ENCODE measurements at regions not wholly inside any gene's neighbourhood (a gene's known extent, or its start where the extent isn't known, plus 50 kb on each side); places are given as distances from the start of the nearest gene placed in this dataset.
"Not testable (repeated sequence)": the region's sequence is repeated elsewhere in the genome, so short reads cannot be mapped to it uniquely, and the experiment has no call there.

DNA sequence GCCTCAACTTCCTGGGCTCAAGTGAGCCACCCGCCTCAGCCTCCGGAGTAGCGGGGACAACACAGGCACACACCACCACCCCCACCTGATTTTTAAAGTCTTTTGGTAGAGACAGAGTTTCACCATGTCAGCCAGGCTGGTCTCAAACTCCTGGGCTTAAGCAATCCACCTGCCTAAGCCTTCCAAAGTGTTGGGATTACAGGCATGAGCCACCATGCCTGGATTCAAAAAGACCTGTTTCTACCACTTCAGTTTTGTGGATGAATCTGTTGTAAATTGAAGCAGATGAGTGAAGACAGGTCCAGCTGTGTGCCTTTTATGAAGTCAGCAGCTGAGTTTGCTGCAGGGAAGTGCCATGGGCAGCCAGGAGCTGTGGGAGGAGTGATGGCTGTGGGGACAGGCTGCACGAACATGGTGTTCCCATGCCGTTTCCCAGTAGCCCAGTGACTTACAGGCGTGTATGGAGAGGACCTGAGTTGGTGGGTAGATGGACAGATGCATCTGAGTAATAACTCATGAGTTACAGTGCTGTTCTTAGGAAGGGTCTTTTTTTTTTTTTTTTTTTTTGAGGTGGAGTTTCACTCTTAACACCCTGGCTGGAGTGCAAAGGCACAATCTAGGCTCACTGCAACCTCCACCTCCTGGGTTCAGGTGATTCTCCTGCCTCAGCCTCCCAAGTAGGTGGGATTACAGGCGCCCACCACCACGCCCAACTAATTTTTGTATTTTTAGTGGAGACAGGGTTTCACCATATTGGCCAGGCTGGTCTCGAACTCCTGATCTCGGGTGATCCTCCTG, 122.5 kb upstream of the TPTE start:
- TF ChIP-seq, protein P1, sequence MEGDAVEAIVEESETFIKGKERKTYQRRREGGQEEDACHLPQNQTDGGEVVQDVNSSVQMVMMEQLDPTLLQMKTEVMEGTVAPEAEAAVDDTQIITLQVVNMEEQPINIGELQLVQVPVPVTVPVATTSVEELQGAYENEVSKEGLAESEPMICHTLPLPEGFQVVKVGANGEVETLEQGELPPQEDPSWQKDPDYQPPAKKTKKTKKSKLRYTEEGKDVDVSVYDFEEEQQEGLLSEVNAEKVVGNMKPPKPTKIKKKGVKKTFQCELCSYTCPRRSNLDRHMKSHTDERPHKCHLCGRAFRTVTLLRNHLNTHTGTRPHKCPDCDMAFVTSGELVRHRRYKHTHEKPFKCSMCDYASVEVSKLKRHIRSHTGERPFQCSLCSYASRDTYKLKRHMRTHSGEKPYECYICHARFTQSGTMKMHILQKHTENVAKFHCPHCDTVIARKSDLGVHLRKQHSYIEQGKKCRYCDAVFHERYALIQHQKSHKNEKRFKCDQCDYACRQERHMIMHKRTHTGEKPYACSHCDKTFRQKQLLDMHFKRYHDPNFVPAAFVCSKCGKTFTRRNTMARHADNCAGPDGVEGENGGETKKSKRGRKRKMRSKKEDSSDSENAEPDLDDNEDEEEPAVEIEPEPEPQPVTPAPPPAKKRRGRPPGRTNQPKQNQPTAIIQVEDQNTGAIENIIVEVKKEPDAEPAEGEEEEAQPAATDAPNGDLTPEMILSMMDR (conservative IDR thresholded peaks at IDR 0.05; ENCODE audit: low read length), result not testable (repeated sequence)
- not testable (repeated sequence) for TF ChIP-seq EZH2phosphoT487 (IDR thresholded peaks at IDR 0.05; ENCODE audit: borderline replicate concordance, low read depth, low read length)

All from OCI-LY7 (cell line).